HepG2 (cell line): ENCODE measurements at regions not wholly inside any gene's neighbourhood (a gene's known extent, or its start where the extent isn't known, plus 50 kb on each side); places are given as distances from the start of the nearest gene placed in this dataset.

Experiments
- BCL6 ChIP-seq: IDR thresholded peaks from 2 replicates; pipeline ENCODE4 v1.6.1; 2016; ENCODE audit warnings: missing genetic modification reagents, missing compliant biosample characterization
- CEBPG ChIP-seq: IDR thresholded peaks from 2 replicates; pipeline ENCODE4 v1.6.1; 2016
- DR1 ChIP-seq: sonication (generic); formaldehyde crosslinking; IDR thresholded peaks from 2 replicates; pipeline ENCODE4 v1.8.0; 2021; ENCODE audit warnings: mild to moderate bottlenecking, missing genetic modification reagents, inconsistent platforms
- ELF1 ChIP-seq: sonication (generic); formaldehyde crosslinking; IDR thresholded peaks from 2 replicates; pipeline ENCODE4 v1.4.0; 2020; ENCODE audit warnings: missing genetic modification reagents
- GTF3A ChIP-seq: sonication (generic); formaldehyde crosslinking; conservative IDR thresholded peaks from 2 replicates; pipeline ENCODE4 v1.4.0; 2020; ENCODE audit warnings: mild to moderate bottlenecking, missing genetic modification reagents
- MAFF ChIP-seq: IDR thresholded peaks from 2 replicates; pipeline ENCODE4 v1.6.1; 2011; ENCODE audit warnings: low read depth, low read length, improper control_type of control experiment
- MAFK ChIP-seq, 2 experiments: IDR thresholded peaks in 1 of 2; conservative IDR thresholded peaks in 1 of 2; 2 replicates each; pipeline ENCODE4 v1.6.1; 2011; ENCODE audit warnings: improper control_type of control experiment in 2 of 2, low read length in 2 of 2
- MIER2 ChIP-seq: IDR thresholded peaks from 2 replicates; pipeline ENCODE4 v1.6.1; 2016; ENCODE audit warnings: missing biosample characterization, missing genetic modification reagents
- MTA1 ChIP-seq: sonication (generic); formaldehyde crosslinking; IDR thresholded peaks from 2 replicates; pipeline ENCODE4 v1.4.0; 2020; ENCODE audit warnings: missing genetic modification reagents, mild to moderate bottlenecking, borderline replicate concordance
- NR2F6 ChIP-seq, 2 experiments: IDR thresholded peaks; 2 replicates each; pipeline ENCODE4 v1.6.1; 2016; ENCODE audit warnings: antibody characterized with exemption in 1 of 2, mild to moderate bottlenecking in 1 of 2
- PHF21A ChIP-seq: sonication (generic); formaldehyde crosslinking; IDR thresholded peaks from 2 replicates; pipeline ENCODE4 v1.5.0; 2020; ENCODE audit warnings: mild to moderate bottlenecking, missing genetic modification reagents
- STAG1 ChIP-seq: sonication (generic); formaldehyde crosslinking; IDR thresholded peaks from 2 replicates; pipeline ENCODE4 v1.4.0; 2020; ENCODE audit warnings: missing genetic modification reagents
- XRCC5 ChIP-seq: fragments of 200-400 bp; formaldehyde crosslinking; optimal IDR thresholded peaks from 2 replicates; pipeline ENCODE3; 2017; ENCODE audit warnings: mild to moderate bottlenecking, low read length
- ZNF354B ChIP-seq: sonication (generic); formaldehyde crosslinking; IDR thresholded peaks from 2 replicates; pipeline ENCODE4 v1.8.0; 2022; ENCODE audit warnings: mild to moderate bottlenecking, missing genetic modification reagents
- ZNF44 ChIP-seq: sonication (generic); formaldehyde crosslinking; IDR thresholded peaks from 2 replicates; pipeline ENCODE4 v1.5.1; 2020; ENCODE audit warnings: mild to moderate bottlenecking, missing genetic modification reagents
- ZNF530 ChIP-seq: sonication (generic); formaldehyde crosslinking; IDR thresholded peaks from 2 replicates; pipeline ENCODE4 v1.5.0; 2020; ENCODE audit warnings: low read depth, mild to moderate bottlenecking, missing genetic modification reagents
- ZNF570 ChIP-seq: sonication (generic); formaldehyde crosslinking; IDR thresholded peaks from 2 replicates; pipeline ENCODE4 v1.4.0; 2020; ENCODE audit warnings: mild to moderate bottlenecking, missing genetic modification reagents, borderline replicate concordance

- TF ChIP-seq ELF1 (CRISPR knock-in tag) (no peak), ZNF530 (CRISPR knock-in tag) (no peak), BCL6 (CRISPR knock-in tag) (0 out of 2 replicates have a peak, but pooled peaks have one; percentile 11), DR1 (no peak), CEBPG (CRISPR knock-in tag) (peak; percentile 87), MTA1 (CRISPR knock-in tag) (no peak), ZNF44 (CRISPR knock-in tag) (0 out of 2 replicates have a peak, but pooled peaks have one; percentile 32), PHF21A (CRISPR knock-in tag) (peak; percentile 25; the same call in 1 of the 2 replicates), XRCC5 (peak; percentile 26), MAFF (peak; percentile 48), ZNF354B (CRISPR knock-in tag) (no peak), STAG1 (peak; percentile 64), NR2F6 (IDR thresholded peaks at IDR 0.05) (no peak), NR2F6 (CRISPR knock-in tag; IDR thresholded peaks at IDR 0.05) (no peak), GTF3A (no peak), ZNF570 (CRISPR knock-in tag) (no peak), MIER2 (CRISPR knock-in tag) (peak; percentile 59; the same call in 1 of the 2 replicates), MAFK (conservative IDR thresholded peaks at IDR 0.05 in 1 of 2, IDR thresholded peaks at IDR 0.05 in 1 of 2; ENCODE audit: low read length in 2 of 2) (peak; percentile 23 to 40; a peak in 3 of 4 replicates)
Observed at GRCh38 chr10:16116404-16117304, 256.3 kb upstream of the MINDY3 start (continued).
